ENCODE measurements at regions not wholly inside any gene's neighbourhood (a gene's known extent, or its start where the extent isn't known, plus 50 kb on each side); places are given as distances from the start of the nearest gene placed in this dataset.

GRCh38 chr17:70912716-70913485 lies 743.6 kb downstream of the KCNJ2 start:
- no peak for ATAC-seq

GRCh38 chr17:70916469-70916868 lies 747.1 kb downstream of the KCNJ2 start:
- DNase-seq (no peak), ATAC-seq (no peak)
- H3K4me3 ChIP-seq, result no peak overlapping the region
- peaks cover 13% of the 10 kb centered on the region for H3K9me3 ChIP-seq
- intact Hi-C loops (cut with DNase I), result no loop called here
- H3K4me1 ChIP-seq, result no peaks in the 10 kb centered on the region
- H3K36me3 ChIP-seq, result no peaks in the 10 kb centered on the region
- H3K27ac ChIP-seq, result no peak overlapping the region
- TF ChIP-seq CTCF (IDR thresholded peaks at IDR 0.05), result no peak
- no peaks in the 10 kb centered on the region for H3K27me3 ChIP-seq (ENCODE audit: low read depth)

More at GRCh38 chr17:70912716-70913485, 743.6 kb downstream of the KCNJ2 start:
- no peaks in the 10 kb centered on the region for H3K4me1 ChIP-seq
- H3K27ac ChIP-seq, result no peak overlapping the region
- no peak overlapping the region for H3K4me3 ChIP-seq
- H3K36me3 ChIP-seq, result no peaks in the 10 kb centered on the region
- no peak for DNase-seq
- TF ChIP-seq CTCF (IDR thresholded peaks at IDR 0.05), result no peak
- intact Hi-C loops (cut with DNase I), result no loop called here
- H3K27me3 ChIP-seq (ENCODE audit: low read depth), result no peaks in the 10 kb centered on the region
- H3K9me3 ChIP-seq, result peaks cover 13% of the 10 kb centered on the region

- H3K9me3 ChIP-seq, result peaks cover 13% of the 10 kb centered on the region
- DNase-seq (no peak), ATAC-seq (no peak)
- no peak for TF ChIP-seq CTCF (IDR thresholded peaks at IDR 0.05)
- H3K4me1 ChIP-seq, result no peaks in the 10 kb centered on the region
- H3K27ac ChIP-seq, result no peak overlapping the region
- H3K36me3 ChIP-seq, result no peaks in the 10 kb centered on the region
- intact Hi-C loops (cut with DNase I), result no loop called here
- no peak overlapping the region for H3K4me3 ChIP-seq
- H3K27me3 ChIP-seq (ENCODE audit: low read depth), result no peaks in the 10 kb centered on the region
Measured at GRCh38 chr17:70919241-70919640, 749.9 kb downstream of the KCNJ2 start.

GRCh38 chr17:70920416-70920815 lies 751.1 kb downstream of the KCNJ2 start:
- DNase-seq (no peak), ATAC-seq (no peak)
- H3K9me3 ChIP-seq, result peaks cover 13% of the 10 kb centered on the region
- H3K27me3 ChIP-seq (ENCODE audit: low read depth), result no peaks in the 10 kb centered on the region
- H3K27ac ChIP-seq, result no peak overlapping the region
- H3K4me3 ChIP-seq, result no peak overlapping the region
- no peak for TF ChIP-seq CTCF (IDR thresholded peaks at IDR 0.05)
- intact Hi-C loops (cut with DNase I), result no loop called here
- no peaks in the 10 kb centered on the region for H3K4me1 ChIP-seq
- H3K36me3 ChIP-seq, result no peaks in the 10 kb centered on the region

- intact Hi-C loops (cut with DNase I), result no loop called here
- H3K27ac ChIP-seq, result no peak overlapping the region
- TF ChIP-seq CTCF (IDR thresholded peaks at IDR 0.05), result no peak
- H3K4me3 ChIP-seq, result no peak overlapping the region
- no peaks in the 10 kb centered on the region for H3K4me1 ChIP-seq
- ATAC-seq, result no peak
- H3K36me3 ChIP-seq, result no peaks in the 10 kb centered on the region
- H3K9me3 ChIP-seq, result peaks cover 5% of the 10 kb centered on the region
- H3K27me3 ChIP-seq (ENCODE audit: low read depth), result no peaks in the 10 kb centered on the region
- DNase-seq, result no peak
Measured at GRCh38 chr17:70922268-70922667, 752.9 kb downstream of the KCNJ2 start.

Measured in lower lobe of right lung (tissue), 2 donors.